GM21737 (cell line): ENCODE measurements at regions not wholly inside any gene's neighbourhood (a gene's known extent, or its start where the extent isn't known, plus 50 kb on each side); places are given as distances from the start of the nearest gene placed in this dataset.
A peak's percentile ranks its signal among the peaks of the same experiment; 100 is the strongest.
"Not testable (repeated sequence)": the region's sequence is repeated elsewhere in the genome, so short reads cannot be mapped to it uniquely, and the experiment has no call there.

Source experiments
- ATAC-seq: cut with Tn5 transposase; IDR thresholded peaks from one replicate; pipeline ENCODE4 v1.9.1; 2021; ENCODE audit warnings: mild to moderate bottlenecking, moderate library complexity; ENCODE audit not compliant: unreplicated experiment

- no peak for ATAC-seq
These were observed 139.4 kb upstream of the TSC22D1 start for GRCh38 chr13:44715287-44716230.

- ATAC-seq = no peak
These were observed 137.8 kb upstream of the TSC22D1 start for GRCh38 chr13:44713788-44714469.

- ATAC-seq = no peak
These were observed 135.6 kb upstream of the TSC22D1 start for GRCh38 chr13:44711706-44712105.

GRCh38 chr13:44710576-44710975, 134.4 kb upstream of the TSC22D1 start:
- peak; percentile 59 for ATAC-seq

GRCh38 chr13:44704811-44705210, 128.7 kb upstream of the TSC22D1 start:
- not testable (repeated sequence) for ATAC-seq

GRCh38 chr13:44703371-44703770, 127.2 kb upstream of the TSC22D1 start:
- no peak for ATAC-seq

- ATAC-seq = no peak
These were observed 121.9 kb upstream of the TSC22D1 start for GRCh38 chr13:44698066-44698465.

GRCh38 chr13:44697058-44697457, 120.9 kb upstream of the TSC22D1 start:
- no peak for ATAC-seq

GRCh38 chr13:44695520-44695919, 119.4 kb upstream of the TSC22D1 start:
- no peak for ATAC-seq

- no peak for ATAC-seq
These were observed 118.7 kb upstream of the TSC22D1 start for GRCh38 chr13:44694842-44695241.

GRCh38 chr13:44694291-44694690, 118.2 kb upstream of the TSC22D1 start:
- no peak for ATAC-seq

GRCh38 chr13:44693156-44693764, 117.1 kb upstream of the TSC22D1 start:
- ATAC-seq = no peak

GRCh38 chr13:44692173-44692713, 116.1 kb upstream of the TSC22D1 start:
- ATAC-seq = no peak

- no peak for ATAC-seq
These were observed 114.2 kb upstream of the TSC22D1 start for GRCh38 chr13:44690376-44690775.

GRCh38 chr13:44688652-44689051, 112.5 kb upstream of the TSC22D1 start:
- no peak for ATAC-seq

GRCh38 chr13:44686531-44686934, 110.4 kb upstream of the TSC22D1 start:
- ATAC-seq = no peak

GRCh38 chr13:44685641-44686040, 109.5 kb upstream of the TSC22D1 start:
- no peak for ATAC-seq

- ATAC-seq = not testable (repeated sequence)
These were observed 106.3 kb upstream of the TSC22D1 start for GRCh38 chr13:44682416-44682815.

- no peak for ATAC-seq
These were observed 104.7 kb upstream of the TSC22D1 start for GRCh38 chr13:44680746-44681355.

- ATAC-seq = no peak
These were observed 103.5 kb upstream of the TSC22D1 start for GRCh38 chr13:44679597-44679996.

GRCh38 chr13:44678197-44678596, 102.1 kb upstream of the TSC22D1 start:
- no peak for ATAC-seq
